Rectal smooth muscle tissue (tissue), 1 donor: ENCODE measurements at regions not wholly inside any gene's neighbourhood (a gene's known extent, or its start where the extent isn't known, plus 50 kb on each side); places are given as distances from the start of the nearest gene placed in this dataset.

ENCODE experiments used
- H3K27ac ChIP-seq: one replicate; pipeline ENCODE4 v1.7.0; 2013; ENCODE audit warnings: low read depth, low read length, inconsistent platforms
- H3K27me3 ChIP-seq: one replicate; pipeline ENCODE4 v1.7.0; 2013; ENCODE audit warnings: low read length; ENCODE audit not compliant: control insufficient read depth, insufficient read depth
- H3K36me3 ChIP-seq: one replicate; pipeline ENCODE4 v1.7.0; 2013; ENCODE audit warnings: low read length; ENCODE audit not compliant: control insufficient read depth, insufficient read depth
- H3K4me1 ChIP-seq: one replicate; pipeline ENCODE4 v1.7.0; 2013; ENCODE audit warnings: low read length; ENCODE audit not compliant: control insufficient read depth, insufficient read depth
- H3K4me3 ChIP-seq: one replicate; pipeline ENCODE4 v1.7.0; 2013; ENCODE audit warnings: low read length
- H3K9ac ChIP-seq: one replicate; pipeline ENCODE4 v1.7.0; 2013; ENCODE audit warnings: low read length

GRCh38 chr15:46525984-46526725 is 891.3 kb downstream of the SQOR start:
- H3K9ac ChIP-seq: no peak overlapping the region
- no peaks in the 10 kb centered on the region for H3K36me3 ChIP-seq

GRCh38 chr15:46526726-46527110 is 891.9 kb downstream of the SQOR start:
- Histone ChIP-seq H3K9ac (no peak overlapping the region), H3K27me3 (no peaks in the 10 kb centered on the region), H3K4me3 (peak overlapping the region; percentile 14), H3K4me1 (no peaks in the 10 kb centered on the region), H3K27ac (no peak overlapping the region), H3K36me3 (no peaks in the 10 kb centered on the region)

More at GRCh38 chr15:46525984-46526725, 891.3 kb downstream of the SQOR start:
- no peaks in the 10 kb centered on the region for H3K27me3 ChIP-seq
- H3K4me3 ChIP-seq: no peak overlapping the region
- no peak overlapping the region for H3K27ac ChIP-seq
- no peaks in the 10 kb centered on the region for H3K4me1 ChIP-seq

GRCh38 chr15:46543626-46544025 is 908.8 kb downstream of the SQOR start:
- no peak overlapping the region for H3K27ac ChIP-seq

GRCh38 chr15:46548989-46549388 is 914.2 kb downstream of the SQOR start:
- no peak overlapping the region for H3K27ac ChIP-seq
- H3K27me3 ChIP-seq: no peaks in the 10 kb centered on the region
- no peaks in the 10 kb centered on the region for H3K36me3 ChIP-seq
- no peak overlapping the region for H3K9ac ChIP-seq
- H3K4me1 ChIP-seq: no peaks in the 10 kb centered on the region
- H3K4me3 ChIP-seq: no peak overlapping the region

More at GRCh38 chr15:46543626-46544025, 908.8 kb downstream of the SQOR start:
- H3K36me3 ChIP-seq: no peaks in the 10 kb centered on the region
- H3K27me3 ChIP-seq: no peaks in the 10 kb centered on the region
- no peak overlapping the region for H3K4me3 ChIP-seq
- H3K4me1 ChIP-seq: no peaks in the 10 kb centered on the region
- H3K9ac ChIP-seq: no peak overlapping the region

GRCh38 chr15:46552316-46552715 is 917.5 kb downstream of the SQOR start:
- Histone ChIP-seq H3K27ac (no peak overlapping the region), H3K4me1 (no peaks in the 10 kb centered on the region), H3K9ac (no peak overlapping the region), H3K27me3 (no peaks in the 10 kb centered on the region), H3K4me3 (no peak overlapping the region), H3K36me3 (no peaks in the 10 kb centered on the region)

GRCh38 chr15:46555547-46555946 is 920.7 kb downstream of the SQOR start:
- Histone ChIP-seq H3K4me1 (no peaks in the 10 kb centered on the region), H3K27me3 (no peaks in the 10 kb centered on the region), H3K27ac (no peak overlapping the region), H3K36me3 (no peaks in the 10 kb centered on the region), H3K9ac (no peak overlapping the region), H3K4me3 (no peak overlapping the region)

- no peaks in the 10 kb centered on the region for H3K27me3 ChIP-seq
- H3K4me3 ChIP-seq: no peak overlapping the region
- no peaks in the 10 kb centered on the region for H3K36me3 ChIP-seq
- H3K4me1 ChIP-seq: no peaks in the 10 kb centered on the region
- H3K9ac ChIP-seq: no peak overlapping the region
- no peak overlapping the region for H3K27ac ChIP-seq
These were observed 921.2 kb downstream of the SQOR start for GRCh38 chr15:46556010-46556409.

- Histone ChIP-seq H3K27ac (no peak overlapping the region), H3K36me3 (no peaks in the 10 kb centered on the region), H3K27me3 (no peaks in the 10 kb centered on the region), H3K9ac (no peak overlapping the region), H3K4me3 (no peak overlapping the region), H3K4me1 (no peaks in the 10 kb centered on the region)
These were observed 921.9 kb downstream of the SQOR start for GRCh38 chr15:46556559-46557379.

GRCh38 chr15:46567968-46568367 is 933.1 kb downstream of the SQOR start:
- Histone ChIP-seq H3K4me1 (no peaks in the 10 kb centered on the region), H3K27ac (no peak overlapping the region), H3K36me3 (no peaks in the 10 kb centered on the region), H3K27me3 (no peaks in the 10 kb centered on the region), H3K9ac (no peak overlapping the region), H3K4me3 (no peak overlapping the region)

GRCh38 chr15:46569781-46570180 is 935.0 kb downstream of the SQOR start:
- Histone ChIP-seq H3K9ac (no peak overlapping the region), H3K36me3 (no peaks in the 10 kb centered on the region), H3K4me3 (no peak overlapping the region), H3K27ac (no peak overlapping the region), H3K27me3 (no peaks in the 10 kb centered on the region), H3K4me1 (no peaks in the 10 kb centered on the region)

- Histone ChIP-seq H3K27me3 (no peaks in the 10 kb centered on the region), H3K9ac (no peak overlapping the region), H3K36me3 (no peaks in the 10 kb centered on the region), H3K4me3 (no peak overlapping the region), H3K27ac (no peak overlapping the region), H3K4me1 (no peaks in the 10 kb centered on the region)
These were observed 942.0 kb downstream of the SQOR start for GRCh38 chr15:46576646-46577395.

GRCh38 chr15:46577767-46578166 is 942.9 kb downstream of the SQOR start:
- Histone ChIP-seq H3K27ac (no peak overlapping the region), H3K4me1 (no peaks in the 10 kb centered on the region), H3K4me3 (no peak overlapping the region), H3K27me3 (no peaks in the 10 kb centered on the region), H3K9ac (no peak overlapping the region), H3K36me3 (no peaks in the 10 kb centered on the region)
